CD14-positive monocyte (primary cell): ENCODE measurements at regions not wholly inside any gene's neighbourhood (a gene's known extent, or its start where the extent isn't known, plus 50 kb on each side); places are given as distances from the start of the nearest gene placed in this dataset.

Experiments
- DNase-seq, 3 donors: peaks; one replicate each; pipeline ENCODE4 v3.0.0-alpha.2; 2011 to 2022
- H2AFZ ChIP-seq: 2 replicates; pipeline ENCODE4 v1.6.0; 2012; ENCODE audit warnings: mild to moderate bottlenecking, low read depth, low read length, inconsistent platforms; ENCODE audit not compliant: insufficient read depth, poor library complexity, severe bottlenecking
- H3K27ac ChIP-seq, 2 donors: 1 replicate in 1 of 2; 2 replicates in 1 of 2; pipeline ENCODE4 v1.5.1; 2012 to 2013; ENCODE audit warnings: low read length in 2 of 2, control low read depth in 1 of 2, inconsistent platforms in 1 of 2, low read depth in 1 of 2, mild to moderate bottlenecking in 1 of 2
- H3K27me3 ChIP-seq, 2 donors: one replicate each; pipeline versions ENCODE4 v1.6.0 to v1.6.1; 2011 to 2013; ENCODE audit warnings: low read length in 2 of 2; ENCODE audit not compliant: control insufficient read depth in 2 of 2, insufficient read depth in 2 of 2
- H3K36me3 ChIP-seq, 2 donors: replicated peaks in 1 of 2; 1 replicate in 1 of 2; 2 replicates in 1 of 2; pipeline versions ENCODE4 v1.5.1 to v1.6.1; 2012 to 2013; ENCODE audit warnings: low read length in 2 of 2, control low read depth in 1 of 2, inconsistent platforms in 1 of 2, mild to moderate bottlenecking in 1 of 2; ENCODE audit not compliant: insufficient read depth in 2 of 2, control insufficient read depth in 1 of 2
- H3K4me1 ChIP-seq, 2 donors: 1 replicate in 1 of 2; 2 replicates in 1 of 2; pipeline versions ENCODE4 v1.5.1 to v1.6.1; 2012 to 2013; ENCODE audit warnings: low read length in 2 of 2, control low read depth in 1 of 2, inconsistent platforms in 1 of 2, mild to moderate bottlenecking in 1 of 2, moderate library complexity in 1 of 2; ENCODE audit not compliant: insufficient read depth in 2 of 2, control insufficient read depth in 1 of 2
- H3K4me2 ChIP-seq: replicated peaks from 2 replicates; pipeline ENCODE3; 2012; ENCODE audit warnings: low read length, moderate library complexity, mild to moderate bottlenecking; ENCODE audit not compliant: poor library complexity, severe bottlenecking; ENCODE audit errors: extremely low read depth
- H3K4me3 ChIP-seq, 3 experiments: fragments of 200-600 bp in 1 of 3; sonication (generic) in 1 of 3; replicated peaks in 1 of 3; 1 replicate in 2 of 3; 2 replicates in 1 of 3; pipeline ENCODE4 v1.5.1; 2011 to 2013; ENCODE audit warnings: low read length in 3 of 3, mild to moderate bottlenecking in 3 of 3, control low read depth in 2 of 3, low read depth in 2 of 3, inconsistent platforms in 1 of 3, moderate library complexity in 1 of 3
- H3K79me2 ChIP-seq: 2 replicates; pipeline ENCODE4 v1.6.0; 2012; ENCODE audit warnings: mild to moderate bottlenecking, control low read depth, inconsistent platforms, low read length, moderate library complexity; ENCODE audit not compliant: insufficient read depth
- H3K9ac ChIP-seq: 2 replicates; pipeline ENCODE4 v1.6.0; 2017; ENCODE audit warnings: low read length, mild to moderate bottlenecking; ENCODE audit not compliant: insufficient read depth, poor library complexity, severe bottlenecking
- H3K9me3 ChIP-seq, 2 donors: replicated peaks in 1 of 2; 1 replicate in 1 of 2; 2 replicates in 1 of 2; pipeline versions ENCODE4 v1.5.1 to v1.6.1; 2012 to 2013; ENCODE audit warnings: low read length in 2 of 2, control low read depth in 1 of 2; ENCODE audit not compliant: control insufficient read depth in 1 of 2, insufficient read depth in 1 of 2
- H4K20me1 ChIP-seq: 2 replicates; pipeline ENCODE4 v1.6.0; 2012; ENCODE audit warnings: mild to moderate bottlenecking, low read length, control low read depth, moderate library complexity; ENCODE audit not compliant: insufficient read depth
- H3K27ac Mint-ChIP-seq, 7 donors: one replicate each; pipeline ENCODE4 v1.8.0; 2020; ENCODE audit warnings: mild to moderate bottlenecking in 7 of 7, mixed read lengths in 7 of 7, moderate library complexity in 6 of 7, inconsistent platforms in 2 of 7
- H3K27me3 Mint-ChIP-seq, 3 donors: one replicate each; pipeline ENCODE4 v1.8.0; 2021 to 2022; ENCODE audit warnings: low read depth in 3 of 3, mild to moderate bottlenecking in 3 of 3, mixed read lengths in 3 of 3, moderate library complexity in 3 of 3, inconsistent platforms in 1 of 3
- H3K36me3 Mint-ChIP-seq, 2 donors: one replicate each; pipeline ENCODE4 v1.8.0; 2020; ENCODE audit warnings: mixed read lengths in 2 of 2, inconsistent platforms in 1 of 2, mild to moderate bottlenecking in 1 of 2
- H3K4me1 Mint-ChIP-seq: one replicate; pipeline ENCODE4 v1.8.0; 2020; ENCODE audit warnings: mild to moderate bottlenecking, mixed read lengths
- H3K4me3 Mint-ChIP-seq, 2 donors: one replicate each; pipeline ENCODE4 v1.8.0; 2020; ENCODE audit warnings: mild to moderate bottlenecking in 2 of 2, mixed read lengths in 2 of 2, moderate library complexity in 1 of 2
- H3K9me3 Mint-ChIP-seq, 7 donors: one replicate each; pipeline ENCODE4 v1.8.0; 2020 to 2022; ENCODE audit warnings: mixed read lengths in 7 of 7, mild to moderate bottlenecking in 6 of 7, moderate library complexity in 6 of 7, inconsistent platforms in 2 of 7
- CTCF ChIP-seq: fragments of 200-600 bp; IDR thresholded peaks from one replicate; pipeline ENCODE4 v1.8.0; 2022; ENCODE audit warnings: antibody characterized with exemption, mild to moderate bottlenecking
- WGBS: methylation state at CpG from one replicate; pipeline ENCODE4 v1.1.5; 2013; ENCODE audit warnings: missing lambda C conversion rate; ENCODE audit not compliant: insufficient coverage; 5-methylcytosine and 5-hydroxymethylcytosine counted together
- intact Hi-C, 2 donors: fragments of 100-400 bp; cut with micrococcal nuclease; formaldehyde crosslinking; loops; one replicate each; pipeline versions ENCODE4 v1.15.0 to v1.15.1; 2023

- no peak overlapping the region for H2AFZ ChIP-seq
- no peaks in the 10 kb centered on the region for H3K79me2 ChIP-seq
- no peaks in the 10 kb centered on the region for H3K36me3 Mint-ChIP-seq
- no peaks in the 10 kb centered on the region for H3K27me3 ChIP-seq
- H3K9me3 ChIP-seq: no peaks in the 10 kb centered on the region
- intact Hi-C loops: no loop called here
- no peaks in the 10 kb centered on the region for H3K4me1 ChIP-seq
- H3K4me3 Mint-ChIP-seq: no peak overlapping the region
- H3K9ac ChIP-seq: no peak overlapping the region
- H3K27me3 Mint-ChIP-seq: no peaks in the 10 kb centered on the region
- H3K4me2 ChIP-seq: no peak overlapping the region
- no peaks in the 10 kb centered on the region for H3K4me1 Mint-ChIP-seq
- DNase-seq: no peak
- H3K27ac Mint-ChIP-seq: no peak overlapping the region
- H3K4me3 ChIP-seq: no peak overlapping the region
- H3K27ac ChIP-seq: no peak overlapping the region
- no CpG with 5 or more reads among the region's 1 CpG for WGBS
- H4K20me1 ChIP-seq: no peaks in the 10 kb centered on the region
- peaks cover 2 to 8% (median 4%) of the 10 kb centered on the region in 7 donors for H3K9me3 Mint-ChIP-seq
- H3K36me3 ChIP-seq: no peaks in the 10 kb centered on the region
- TF ChIP-seq CTCF: no peak
Observed at GRCh38 chr13:64556376-64556775, 2673.8 kb downstream of the PCDH9 start.

GRCh38 chr13:64553411-64554129 lies 2676.6 kb downstream of the PCDH9 start:
- no peak for TF ChIP-seq CTCF
- intact Hi-C loops: no loop called here
- Histone ChIP-seq H2AFZ (no peak overlapping the region), H4K20me1 (no peaks in the 10 kb centered on the region), H3K9me3 (peaks cover 0 to 3% of the 10 kb centered on the region in 2 donors), H3K36me3 (no peaks in the 10 kb centered on the region), H3K4me1 (no peaks in the 10 kb centered on the region), H3K27ac (no peak overlapping the region), H3K9ac (no peak overlapping the region), H3K4me3 (no peak overlapping the region), H3K79me2 (no peaks in the 10 kb centered on the region), H3K27me3 (no peaks in the 10 kb centered on the region), H3K4me2 (no peak overlapping the region)
- DNase-seq: peak in 1 of 3 donors; percentile 27
- no peaks in the 10 kb centered on the region for H3K36me3 Mint-ChIP-seq
- no peak overlapping the region for H3K4me3 Mint-ChIP-seq
- peaks cover 2 to 13% (median 5%) of the 10 kb centered on the region in 7 donors for H3K9me3 Mint-ChIP-seq
- WGBS: no CpG with 5 or more reads among the region's 2 CpGs
- H3K27ac Mint-ChIP-seq: no peak overlapping the region
- H3K4me1 Mint-ChIP-seq: no peaks in the 10 kb centered on the region
- H3K27me3 Mint-ChIP-seq: no peaks in the 10 kb centered on the region
